DOHH2 (cell line): ENCODE measurements at regions not wholly inside any gene's neighbourhood (a gene's known extent, or its start where the extent isn't known, plus 50 kb on each side); places are given as distances from the start of the nearest gene placed in this dataset.

ENCODE experiments used
- H3F3A ChIP-seq: fragments of 200-600 bp; sonication (generic), shearing (Covaris generic); 2 replicates; pipeline ENCODE4 v1.6.0; 2016; ENCODE audit warnings: antibody characterized with exemption, mild to moderate bottlenecking; ENCODE audit not compliant: control insufficient read depth, insufficient read depth
- H3K27ac ChIP-seq: fragments of 200-600 bp; sonication (generic); 2 replicates; pipeline ENCODE4 v1.5.1; 2014; ENCODE audit warnings: low read depth, mild to moderate bottlenecking, low read length, moderate library complexity
- H3K27me3 ChIP-seq: fragments of 200-600 bp; sonication (generic); 2 replicates; pipeline ENCODE4 v1.6.1; 2014; ENCODE audit warnings: mild to moderate bottlenecking, low read length, mixed read lengths; ENCODE audit not compliant: control insufficient read depth
- H3K36me3 ChIP-seq: fragments of 200-600 bp; sonication (generic); 2 replicates; pipeline ENCODE4 v1.6.1; 2014; ENCODE audit warnings: mild to moderate bottlenecking, low read length, moderate library complexity, mixed read lengths; ENCODE audit not compliant: control insufficient read depth
- H3K4me1 ChIP-seq: fragments of 200-600 bp; sonication (generic); 2 replicates; pipeline ENCODE4 v1.6.1; 2014; ENCODE audit warnings: mild to moderate bottlenecking, low read length, mixed read lengths; ENCODE audit not compliant: control insufficient read depth
- H3K4me2 ChIP-seq: fragments of 200-600 bp; sonication (generic); 2 replicates; pipeline ENCODE4 v1.6.0; 2014; ENCODE audit warnings: mild to moderate bottlenecking, low read length, moderate library complexity
- H3K4me3 ChIP-seq: fragments of 200-600 bp; sonication (generic); 2 replicates; pipeline ENCODE4 v1.5.1; 2014; ENCODE audit warnings: mild to moderate bottlenecking, low read length, mixed read lengths
- H3K79me2 ChIP-seq: fragments of 200-600 bp; sonication (generic); 2 replicates; pipeline ENCODE4 v1.6.1; 2014; ENCODE audit warnings: mild to moderate bottlenecking, low read length, mixed read lengths; ENCODE audit not compliant: control insufficient read depth
- H3K9me2 ChIP-seq: fragments of 200-600 bp; sonication (generic); replicated peaks from 2 replicates; pipeline ENCODE4 v1.6.1; 2014; ENCODE audit warnings: mild to moderate bottlenecking, low read length, mixed read lengths; ENCODE audit not compliant: control insufficient read depth
- H3K9me3 ChIP-seq: fragments of 200-600 bp; sonication (generic); 2 replicates; pipeline ENCODE4 v1.6.1; 2014; ENCODE audit warnings: antibody characterized with exemption, low read length, mixed read lengths; ENCODE audit not compliant: control insufficient read depth, insufficient read depth
- H4K20me1 ChIP-seq: fragments of 200-600 bp; sonication (generic); 2 replicates; pipeline ENCODE4 v1.6.0; 2014; ENCODE audit warnings: low read depth, mild to moderate bottlenecking, antibody characterized with exemption, low read length, moderate library complexity; ENCODE audit not compliant: control insufficient read depth, insufficient read depth
- EZH2phosphoT487 ChIP-seq: fragments of 200-600 bp; sonication (generic); IDR thresholded peaks from 2 replicates; pipeline ENCODE4 v1.6.1; 2017; ENCODE audit warnings: borderline replicate concordance, mild to moderate bottlenecking, antibody characterized with exemption, low read length, moderate library complexity, mixed read lengths
- TF ChIP-seq, protein P1 (sequence below): fragments of 200-600 bp; sonication (generic); IDR thresholded peaks from one replicate; pipeline ENCODE4 v1.5.1; 2014; ENCODE audit warnings: antibody characterized with exemption, mild to moderate bottlenecking, low read depth, low read length; ENCODE audit not compliant: poor library complexity, severe bottlenecking

DNA sequence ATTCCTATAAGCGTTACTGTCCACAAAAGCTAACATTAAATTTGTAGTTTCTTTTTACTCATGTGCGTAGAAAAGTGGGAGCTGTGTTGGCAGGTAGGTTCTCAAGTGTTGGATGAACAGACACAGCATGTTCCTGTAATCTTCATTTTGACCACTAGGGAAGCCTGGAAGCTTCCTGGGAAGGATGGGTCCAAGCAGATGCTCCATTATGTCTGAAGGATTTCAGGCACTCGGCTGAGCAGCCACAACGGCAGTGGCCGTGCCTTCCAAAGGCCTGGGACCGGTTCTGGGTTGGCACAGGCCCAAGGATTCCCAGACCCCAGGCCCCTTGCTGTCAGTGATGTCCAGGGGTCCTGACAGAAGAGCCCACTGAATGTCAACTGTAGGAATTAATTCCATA, 386.3 kb downstream of the TNS3 start:
- Histone ChIP-seq H3K79me2 (no peaks in the 10 kb centered on the region), H3K27ac (no peak overlapping the region), H3K27me3 (peaks cover 11% of the 10 kb centered on the region; the same call in 1 of the 2 replicates), H3K4me2 (no peak overlapping the region), H3K9me2 (no peaks in the 10 kb centered on the region), H4K20me1 (no peaks in the 10 kb centered on the region), H3K4me3 (no peak overlapping the region), H3K4me1 (no peaks in the 10 kb centered on the region), H3K9me3 (no peaks in the 10 kb centered on the region), H3K36me3 (no peaks in the 10 kb centered on the region), H3F3A (no peaks in the 10 kb centered on the region)
- TF ChIP-seq, protein P1, sequence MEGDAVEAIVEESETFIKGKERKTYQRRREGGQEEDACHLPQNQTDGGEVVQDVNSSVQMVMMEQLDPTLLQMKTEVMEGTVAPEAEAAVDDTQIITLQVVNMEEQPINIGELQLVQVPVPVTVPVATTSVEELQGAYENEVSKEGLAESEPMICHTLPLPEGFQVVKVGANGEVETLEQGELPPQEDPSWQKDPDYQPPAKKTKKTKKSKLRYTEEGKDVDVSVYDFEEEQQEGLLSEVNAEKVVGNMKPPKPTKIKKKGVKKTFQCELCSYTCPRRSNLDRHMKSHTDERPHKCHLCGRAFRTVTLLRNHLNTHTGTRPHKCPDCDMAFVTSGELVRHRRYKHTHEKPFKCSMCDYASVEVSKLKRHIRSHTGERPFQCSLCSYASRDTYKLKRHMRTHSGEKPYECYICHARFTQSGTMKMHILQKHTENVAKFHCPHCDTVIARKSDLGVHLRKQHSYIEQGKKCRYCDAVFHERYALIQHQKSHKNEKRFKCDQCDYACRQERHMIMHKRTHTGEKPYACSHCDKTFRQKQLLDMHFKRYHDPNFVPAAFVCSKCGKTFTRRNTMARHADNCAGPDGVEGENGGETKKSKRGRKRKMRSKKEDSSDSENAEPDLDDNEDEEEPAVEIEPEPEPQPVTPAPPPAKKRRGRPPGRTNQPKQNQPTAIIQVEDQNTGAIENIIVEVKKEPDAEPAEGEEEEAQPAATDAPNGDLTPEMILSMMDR: peak; percentile 52
- TF ChIP-seq EZH2phosphoT487: no peak

DNA sequence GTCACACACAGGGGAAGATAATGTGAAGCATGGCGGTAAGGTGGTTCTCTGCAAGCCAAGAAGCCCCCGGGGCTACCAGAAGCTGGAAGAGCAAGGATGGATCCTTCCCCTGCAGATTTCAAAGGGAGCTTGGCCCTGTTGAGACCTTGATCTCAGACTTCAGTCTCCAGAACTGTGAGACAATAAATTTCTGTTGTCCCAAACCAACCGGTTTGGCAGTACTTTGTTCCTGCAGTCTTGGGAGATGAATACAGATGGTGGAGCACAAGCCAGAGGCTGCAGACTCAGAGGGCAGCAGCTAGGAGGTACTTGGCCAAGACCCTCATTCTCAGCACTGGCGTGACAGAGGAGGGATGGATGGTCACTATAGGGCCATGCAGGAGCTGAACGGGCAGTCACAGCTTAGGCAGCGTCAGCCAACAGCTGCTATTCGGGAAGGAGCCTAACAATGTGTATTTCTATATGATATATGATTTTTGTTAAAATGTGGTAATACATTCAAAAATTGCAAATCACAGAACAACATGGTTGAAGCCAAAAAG, 387.3 kb downstream of the TNS3 start:
- H3K9me2 ChIP-seq: no peaks in the 10 kb centered on the region
- no peak overlapping the region for H3K4me3 ChIP-seq
- H3K79me2 ChIP-seq: no peaks in the 10 kb centered on the region
- no peak for TF ChIP-seq EZH2phosphoT487
- TF ChIP-seq, protein P1: no peak
- no peaks in the 10 kb centered on the region for H3K9me3 ChIP-seq
- no peaks in the 10 kb centered on the region for H3K36me3 ChIP-seq
- no peak overlapping the region for H3K4me2 ChIP-seq
- no peaks in the 10 kb centered on the region for H3K4me1 ChIP-seq
- H3K27ac ChIP-seq: no peak overlapping the region
- no peaks in the 10 kb centered on the region for H3F3A ChIP-seq
- peaks cover 19% of the 10 kb centered on the region for H3K27me3 ChIP-seq
- no peaks in the 10 kb centered on the region for H4K20me1 ChIP-seq

DNA sequence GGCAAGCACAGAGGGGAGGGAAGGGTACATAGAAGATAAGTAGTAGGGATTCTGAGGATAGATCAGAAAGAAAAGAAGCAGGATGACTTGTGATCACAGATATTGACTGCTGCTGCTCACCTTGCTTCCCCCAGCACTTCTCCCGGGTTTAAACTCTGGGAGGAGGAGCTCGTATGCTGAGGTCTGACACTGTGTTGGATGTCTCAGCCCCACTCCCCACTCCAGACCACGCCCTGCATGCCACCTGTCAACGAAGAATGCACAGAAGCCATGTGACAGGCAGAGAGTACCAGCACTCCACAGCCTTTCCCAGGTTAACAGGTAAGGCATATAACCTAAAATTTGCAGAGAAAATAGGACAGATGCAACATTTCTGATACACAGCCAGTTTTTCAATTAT, 388.9 kb downstream of the TNS3 start:
- Histone ChIP-seq H3F3A (no peaks in the 10 kb centered on the region), H3K79me2 (no peaks in the 10 kb centered on the region), H3K27me3 (peaks cover 26% of the 10 kb centered on the region), H3K4me1 (no peaks in the 10 kb centered on the region), H3K36me3 (no peaks in the 10 kb centered on the region), H4K20me1 (no peaks in the 10 kb centered on the region), H3K4me3 (no peak overlapping the region), H3K4me2 (no peak overlapping the region), H3K27ac (no peak overlapping the region), H3K9me2 (no peaks in the 10 kb centered on the region), H3K9me3 (no peaks in the 10 kb centered on the region)
- no peak for TF ChIP-seq EZH2phosphoT487
- TF ChIP-seq, protein P1: no peak

DNA sequence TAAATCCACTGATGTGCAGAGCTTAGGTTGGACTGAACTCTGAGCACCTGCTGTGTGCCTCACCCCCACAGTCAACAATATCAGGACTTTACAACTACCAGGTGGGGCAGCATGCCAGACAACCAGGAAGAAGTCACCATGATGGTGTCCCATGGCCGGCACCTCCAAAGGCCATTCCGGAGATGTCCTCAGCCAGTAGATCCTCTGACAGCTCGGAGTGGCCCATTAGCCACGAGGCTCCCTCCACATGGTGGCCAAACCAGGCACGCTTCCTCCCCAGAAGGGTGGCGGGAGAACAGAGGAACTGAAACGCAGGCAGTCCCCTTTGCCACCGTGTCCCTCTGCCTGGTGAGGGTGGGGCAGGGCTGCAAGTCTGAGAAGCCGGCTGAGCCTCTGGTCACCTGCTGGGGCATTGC, 390.0 kb downstream of the TNS3 start:
- H4K20me1 ChIP-seq: no peaks in the 10 kb centered on the region
- H3F3A ChIP-seq: no peaks in the 10 kb centered on the region
- H3K4me1 ChIP-seq: no peaks in the 10 kb centered on the region
- no peaks in the 10 kb centered on the region for H3K79me2 ChIP-seq
- no peaks in the 10 kb centered on the region for H3K9me2 ChIP-seq
- no peak overlapping the region for H3K4me2 ChIP-seq
- H3K27ac ChIP-seq: no peak overlapping the region
- no peak overlapping the region for H3K4me3 ChIP-seq
- peaks cover 28% of the 10 kb centered on the region for H3K27me3 ChIP-seq
- H3K36me3 ChIP-seq: no peaks in the 10 kb centered on the region
- TF ChIP-seq, protein P1: no peak
- TF ChIP-seq EZH2phosphoT487: no peak
- H3K9me3 ChIP-seq: no peaks in the 10 kb centered on the region
